Endothelial cell of umbilical vein (primary cell): ENCODE measurements at regions not wholly inside any gene's neighbourhood (a gene's known extent, or its start where the extent isn't known, plus 50 kb on each side); places are given as distances from the start of the nearest gene placed in this dataset.

Experiments used
- BruUV-seq: library from RNA; stranded (reverse); fragments of 400-500 nt; replicated peaks from 2 replicates; lab custom pipeline; 2021; lab: Mats Ljungman, UMichigan
- CTCF ChIA-PET: fragments of 300-600, 350-600 bp; sonication (Branson Sonifier 250); formaldehyde crosslinking; loops from one replicate; lab custom pipeline; 2021; ENCODE audit warnings: antibody characterized with exemption, inconsistent platforms; lab: Charles Lee
- POLR2A ChIA-PET: fragments of 300-600, 350-600 bp; sonication (Branson Sonifier 250); formaldehyde crosslinking; loops from one replicate; lab custom pipeline; 2021; ENCODE audit warnings: antibody characterized with exemption, inconsistent platforms; lab: Charles Lee
- DNase-seq: peaks from one replicate; pipeline ENCODE4 v3.0.0-alpha.2; 2011; ENCODE audit warnings: low read depth, low spot score
- FAIRE-seq: peaks from 2 replicates; lab custom pipeline; 2011; peaks lifted over from hg19 to GRCh38; lab: Jason Lieb, UNC
- H2AFZ ChIP-seq: 2 replicates; pipeline ENCODE4 v1.6.0; 2012; ENCODE audit warnings: low read depth, low read length, control low read depth, inconsistent platforms
- H3K27ac ChIP-seq: 2 replicates; pipeline ENCODE4 v1.5.1; 2011; ENCODE audit warnings: low read depth, mild to moderate bottlenecking, control low read depth, low read length, moderate library complexity; ENCODE audit not compliant: insufficient read depth
- H3K27me3 ChIP-seq, 2 experiments: 2 replicates each; pipeline versions ENCODE4 v1.6.0 to v1.6.1; 2011; ENCODE audit warnings: low read length in 2 of 2, mixed read lengths in 1 of 2; ENCODE audit not compliant: control insufficient read depth in 2 of 2, insufficient read depth in 2 of 2
- H3K36me3 ChIP-seq, 2 experiments: 2 replicates in 1 of 2; 3 replicates in 1 of 2; pipeline ENCODE4 v1.5.1; 2011; ENCODE audit warnings: low read length in 2 of 2, mild to moderate bottlenecking in 1 of 2, moderate library complexity in 1 of 2; ENCODE audit not compliant: control insufficient read depth in 2 of 2, insufficient read depth in 2 of 2; ENCODE audit errors: extremely low read depth in 1 of 2
- H3K4me1 ChIP-seq: 3 replicates; pipeline ENCODE4 v1.5.1; 2011; ENCODE audit warnings: mild to moderate bottlenecking, low read length; ENCODE audit not compliant: control insufficient read depth, insufficient read depth; ENCODE audit errors: extremely low read depth
- H3K4me2 ChIP-seq: 2 replicates; pipeline ENCODE4 v1.6.1; 2011; ENCODE audit warnings: low read length, control low read depth, mixed read lengths; ENCODE audit not compliant: insufficient read depth
- H3K4me3 ChIP-seq, 3 experiments: fragments of 200-600 bp in 1 of 3; sonication (generic), shearing (Covaris generic) in 1 of 3; replicated peaks in 1 of 3; 2 replicates each; pipeline ENCODE4 v1.5.1; 2011 to 2016; ENCODE audit warnings: control low read depth in 3 of 3, low read length in 3 of 3, mild to moderate bottlenecking in 2 of 3, inconsistent platforms in 1 of 3, low read depth in 1 of 3, moderate library complexity in 1 of 3; ENCODE audit not compliant: insufficient read depth in 1 of 3
- H3K79me2 ChIP-seq: 2 replicates; pipeline ENCODE4 v1.6.0; 2012; ENCODE audit warnings: low read length, inconsistent platforms; ENCODE audit not compliant: control insufficient read depth, insufficient read depth
- H3K9ac ChIP-seq: replicated peaks from 2 replicates; pipeline ENCODE3; 2011; ENCODE audit warnings: low read length, control low read depth; ENCODE audit not compliant: insufficient read depth; ENCODE audit errors: extremely low read depth
- H3K9me1 ChIP-seq: replicated peaks from 3 replicates; pipeline ENCODE4 v1.6.0; 2011; ENCODE audit warnings: mild to moderate bottlenecking, low read length; ENCODE audit not compliant: control insufficient read depth, insufficient read depth; ENCODE audit errors: extremely low read depth
- H3K9me3 ChIP-seq: replicated peaks from 2 replicates; pipeline ENCODE4 v1.5.1; 2012; ENCODE audit warnings: low read length, inconsistent platforms; ENCODE audit not compliant: control insufficient read depth, insufficient read depth
- H4K20me1 ChIP-seq: replicated peaks from 2 replicates; pipeline ENCODE3; 2011; ENCODE audit warnings: mild to moderate bottlenecking, low read length; ENCODE audit not compliant: control insufficient read depth, insufficient read depth; ENCODE audit errors: extremely low read depth
- EZH2 ChIP-seq: IDR thresholded peaks from 2 replicates; pipeline ENCODE4 v1.6.1; 2012; ENCODE audit warnings: borderline replicate concordance, low read depth, mild to moderate bottlenecking, moderate library complexity, low read length, inconsistent platforms; ENCODE audit not compliant: severe bottlenecking
- FOS ChIP-seq: IDR thresholded peaks from 2 replicates; pipeline ENCODE4 v1.6.1; 2011; ENCODE audit warnings: mild to moderate bottlenecking, low read length, moderate library complexity, borderline replicate concordance; ENCODE audit not compliant: insufficient read depth
- GATA2 ChIP-seq: IDR thresholded peaks from 2 replicates; pipeline ENCODE4 v1.7.0; 2011; ENCODE audit warnings: low read depth, mild to moderate bottlenecking, moderate library complexity, mixed read lengths, low read length; ENCODE audit not compliant: insufficient read length, insufficient read depth
- JUN ChIP-seq: IDR thresholded peaks from 2 replicates; pipeline ENCODE4 v1.6.1; 2011; ENCODE audit warnings: borderline replicate concordance, low read depth; ENCODE audit not compliant: insufficient read length, insufficient read depth
- POLR2A ChIP-seq: IDR thresholded peaks from 2 replicates; pipeline ENCODE4 v1.6.1; 2012; ENCODE audit warnings: low read depth, mild to moderate bottlenecking, control low read depth, low read length
- dilution Hi-C: fragments of 300-500 bp; cut with MboI; formaldehyde crosslinking; loops from one replicate; pipeline ENCODE4 v1.15.0; 2019; ENCODE audit warnings: low sequenced_read_pairs; ENCODE audit not compliant: extremely low pct_ligation_motif_present
- intact Hi-C: fragments of 100-400 bp; cut with micrococcal nuclease; formaldehyde crosslinking; loops from one replicate; pipeline ENCODE4 v1.10.0; 2022

GRCh38 chr10:120995768-120996167 is 144.6 kb downstream of the WDR11 start:
- no peak overlapping the region for H3K4me3 ChIP-seq
- no peak overlapping the region for H2AFZ ChIP-seq
- no peaks in the 10 kb centered on the region for H3K9me1 ChIP-seq
- no TSS peak for BruUV-seq
- TF ChIP-seq POLR2A, result no peak
- no peak for TF ChIP-seq JUN
- TF ChIP-seq GATA2, result no peak
- H4K20me1 ChIP-seq, result no peaks in the 10 kb centered on the region
- no peak overlapping the region for H3K27ac ChIP-seq
- H3K4me1 ChIP-seq, result no peaks in the 10 kb centered on the region
- dilution Hi-C loops (no loop called here), intact Hi-C loops (no loop called here)
- H3K9ac ChIP-seq, result no peak overlapping the region
- POLR2A ChIA-PET, result no interaction called here
- H3K4me2 ChIP-seq, result no peak overlapping the region
- H3K36me3 ChIP-seq, result no peaks in the 10 kb centered on the region
- H3K9me3 ChIP-seq, result peaks cover 2% of the 10 kb centered on the region
- FAIRE-seq (no peak), DNase-seq (no peak)
- CTCF ChIA-PET, result no interaction called here
- H3K79me2 ChIP-seq, result no peaks in the 10 kb centered on the region
- H3K27me3 ChIP-seq, result no peaks in the 10 kb centered on the region

GRCh38 chr10:120996456-120997034 is 145.4 kb downstream of the WDR11 start:
- H4K20me1 ChIP-seq, result no peaks in the 10 kb centered on the region
- BruUV-seq, result no TSS peak
- H3K4me1 ChIP-seq, result no peaks in the 10 kb centered on the region
- TF ChIP-seq POLR2A, result no peak
- no peak for TF ChIP-seq JUN
- no peak for TF ChIP-seq GATA2
- TF ChIP-seq FOS, result no peak
- no peak for TF ChIP-seq EZH2
- H3K9ac ChIP-seq, result no peak overlapping the region
- H2AFZ ChIP-seq, result no peak overlapping the region
- H3K27me3 ChIP-seq, result no peaks in the 10 kb centered on the region
- intact Hi-C loops (no loop called here), dilution Hi-C loops (no loop called here)
- no peak overlapping the region for H3K27ac ChIP-seq
- no peak overlapping the region for H3K4me3 ChIP-seq
- DNase-seq, result no peak
- no peak for FAIRE-seq
- peaks cover 1% of the 10 kb centered on the region for H3K9me3 ChIP-seq
- no peak overlapping the region for H3K4me2 ChIP-seq
- no peaks in the 10 kb centered on the region for H3K9me1 ChIP-seq
- CTCF ChIA-PET, result no interaction called here
- H3K36me3 ChIP-seq, result no peaks in the 10 kb centered on the region
- H3K79me2 ChIP-seq, result no peaks in the 10 kb centered on the region
- POLR2A ChIA-PET, result no interaction called here
